ENCODE measurements at regions not wholly inside any gene's neighbourhood (a gene's known extent, or its start where the extent isn't known, plus 50 kb on each side); places are given as distances from the start of the nearest gene placed in this dataset.

- Histone ChIP-seq H3K27me3 (no peaks in the 10 kb centered on the region), H3K4me3 (no peak overlapping the region), H3K36me3 (no peaks in the 10 kb centered on the region), H3K9me3 (no peaks in the 10 kb centered on the region), H3K27ac (no peak overlapping the region), H3K4me1 (no peaks in the 10 kb centered on the region)
- 82 to 90% methylated on average over 2 of the region's 2 CpGs for WGBS, 2 donors
- no peak for TF ChIP-seq CTCF (IDR thresholded peaks at IDR 0.05)
- DNase-seq: no peak
- no peak for FAIRE-seq
- ATAC-seq: no peak
- intact Hi-C loops (cut with DNase I): no loop called here
These were observed 1089.8 kb downstream of the FLRT2 start for GRCh38 chr14:86619726-86620125.

- no peak overlapping the region for H3K4me3 ChIP-seq
- H3K27me3 ChIP-seq: no peaks in the 10 kb centered on the region
- H3K27ac ChIP-seq: no peak overlapping the region
- H3K36me3 ChIP-seq: no peaks in the 10 kb centered on the region
- DNase-seq (no peak), FAIRE-seq (no peak), ATAC-seq (no peak)
- intact Hi-C loops (cut with DNase I): no loop called here
- H3K9me3 ChIP-seq: no peaks in the 10 kb centered on the region
- no peak for TF ChIP-seq CTCF (IDR thresholded peaks at IDR 0.05)
- WGBS, 2 donors: 75 to 77% methylated on average over 1 of the region's 1 CpG
- H3K4me1 ChIP-seq: no peaks in the 10 kb centered on the region
These were observed 1083.8 kb downstream of the FLRT2 start for GRCh38 chr14:86613786-86614185.

GRCh38 chr14:86613126-86613525, 1083.2 kb downstream of the FLRT2 start:
- no peak for ATAC-seq
- intact Hi-C loops (cut with DNase I): no loop called here
- no peaks in the 10 kb centered on the region for H3K27me3 ChIP-seq
- FAIRE-seq: no peak
- no peaks in the 10 kb centered on the region for H3K9me3 ChIP-seq
- H3K4me3 ChIP-seq: no peak overlapping the region
- no peaks in the 10 kb centered on the region for H3K4me1 ChIP-seq
- 70 to 93% methylated on average over 3 of the region's 3 CpGs for WGBS, 2 donors
- no peak for DNase-seq
- no peaks in the 10 kb centered on the region for H3K36me3 ChIP-seq
- no peak for TF ChIP-seq CTCF (IDR thresholded peaks at IDR 0.05)
- no peak overlapping the region for H3K27ac ChIP-seq

- Histone ChIP-seq H3K9me3 (no peaks in the 10 kb centered on the region), H3K36me3 (no peaks in the 10 kb centered on the region), H3K4me1 (no peaks in the 10 kb centered on the region), H3K27me3 (no peaks in the 10 kb centered on the region), H3K27ac (no peak overlapping the region), H3K4me3 (no peak overlapping the region)
- TF ChIP-seq CTCF (IDR thresholded peaks at IDR 0.05): no peak
- FAIRE-seq (no peak), DNase-seq (no peak), ATAC-seq (no peak)
- 89 to 93% methylated on average over 2 of the region's 2 CpGs for WGBS, 2 donors
- intact Hi-C loops (cut with DNase I): no loop called here
These were observed 1074.6 kb downstream of the FLRT2 start for GRCh38 chr14:86604561-86604960.

GRCh38 chr14:86602263-86602662, 1072.3 kb downstream of the FLRT2 start:
- intact Hi-C loops (cut with DNase I): no loop called here
- no peaks in the 10 kb centered on the region for H3K4me1 ChIP-seq
- H3K4me3 ChIP-seq: no peak overlapping the region
- FAIRE-seq (no peak), DNase-seq (no peak), ATAC-seq (no peak)
- TF ChIP-seq CTCF (IDR thresholded peaks at IDR 0.05): no peak
- no peaks in the 10 kb centered on the region for H3K9me3 ChIP-seq
- H3K27me3 ChIP-seq: no peaks in the 10 kb centered on the region
- no peaks in the 10 kb centered on the region for H3K36me3 ChIP-seq
- H3K27ac ChIP-seq: no peak overlapping the region
- WGBS, 2 donors: 87 to 92% methylated on average over 3 of the region's 3 CpGs
